GM18517 (cell line): ENCODE measurements at regions not wholly inside any gene's neighbourhood (a gene's known extent, or its start where the extent isn't known, plus 50 kb on each side); places are given as distances from the start of the nearest gene placed in this dataset.

ENCODE experiments used
- ATAC-seq: cut with Tn5 transposase; IDR thresholded peaks from one replicate; pipeline ENCODE4 v1.9.1; 2021; ENCODE audit warnings: mild to moderate bottlenecking, moderate library complexity; ENCODE audit not compliant: unreplicated experiment

DNA sequence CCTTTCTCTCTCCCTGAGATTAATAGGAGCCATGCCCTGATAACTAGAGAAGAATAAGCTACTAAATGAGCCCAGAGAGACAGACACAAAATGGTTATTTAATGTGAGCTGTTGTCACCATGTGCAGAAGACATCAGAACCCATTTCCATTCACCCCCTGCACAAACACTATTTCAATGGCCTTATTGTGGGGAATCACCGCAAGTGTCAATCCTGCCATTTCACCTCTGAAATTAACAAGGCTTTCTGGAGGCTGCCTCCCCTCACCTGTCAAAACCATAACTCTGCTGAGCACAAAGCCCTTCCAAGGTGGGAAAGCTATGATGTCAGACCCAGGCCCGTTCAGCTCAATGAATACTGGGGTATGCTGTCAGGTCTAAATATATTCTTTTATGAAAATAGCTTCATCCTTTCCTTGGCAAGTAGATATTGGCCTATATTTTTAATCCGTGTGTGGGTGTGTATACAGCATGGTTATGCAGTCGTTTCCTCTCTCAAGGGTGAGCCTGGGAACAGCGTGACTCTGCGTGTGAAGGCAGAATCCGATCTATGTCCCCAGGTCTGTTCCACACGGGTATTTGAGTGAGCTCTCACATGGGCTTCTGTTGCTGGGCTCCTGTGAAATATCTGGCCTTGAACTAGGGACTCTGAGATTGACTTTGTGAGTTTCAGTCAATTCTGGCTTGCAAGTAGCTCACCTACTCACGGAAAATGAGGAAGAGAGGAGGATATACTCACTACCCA is 266.3 kb downstream of the FBXW7 start:
- ATAC-seq, result no peak

DNA sequence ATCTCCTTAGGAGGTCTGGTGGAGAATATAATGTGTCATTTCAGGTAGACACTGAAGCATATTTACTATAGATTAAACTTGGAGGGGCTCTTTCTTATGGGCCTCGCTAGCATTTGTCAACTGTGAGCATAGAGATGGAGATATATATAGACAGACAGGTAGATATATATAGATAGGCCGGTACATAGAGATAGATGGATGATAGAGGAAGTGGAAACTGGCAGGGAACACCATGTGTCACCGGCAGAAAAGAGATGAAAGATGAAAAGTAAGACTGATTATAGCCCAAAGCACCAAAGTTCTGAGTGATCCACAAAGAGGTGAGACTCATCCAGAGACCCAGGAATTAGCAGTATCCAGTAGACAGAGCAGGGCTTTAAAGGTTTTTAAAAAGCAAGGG is 268.1 kb downstream of the FBXW7 start:
- ATAC-seq, result no peak

GRCh38 chr4:152266831-152267480 is 268.9 kb downstream of the FBXW7 start:
- no peak for ATAC-seq

DNA sequence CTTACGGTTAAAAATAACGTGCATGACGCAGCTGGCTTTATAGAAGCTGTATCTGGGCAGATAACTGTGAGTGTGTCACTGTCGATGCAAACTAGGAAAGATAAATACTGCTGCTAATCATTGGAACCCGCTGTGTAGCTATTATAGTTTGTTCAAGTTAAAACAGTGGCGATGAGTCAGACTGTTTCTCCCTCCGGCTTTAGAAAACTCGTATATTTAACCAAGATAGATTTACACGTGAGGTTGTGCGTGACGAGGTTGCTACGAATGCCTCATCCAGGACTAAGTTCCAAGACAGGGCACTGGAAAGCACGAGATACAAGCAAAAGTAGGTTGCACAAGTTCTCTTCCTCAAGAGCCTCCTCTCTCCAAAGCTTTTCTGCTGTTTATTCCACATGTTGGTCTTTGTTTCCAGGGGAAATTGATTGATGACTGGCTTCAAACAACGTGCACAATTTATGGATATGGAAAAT is 270.7 kb downstream of the FBXW7 start:
- no peak for ATAC-seq

GRCh38 chr4:152264106-152264505 is 271.8 kb downstream of the FBXW7 start:
- ATAC-seq, result no peak

- no peak for ATAC-seq
Measured at GRCh38 chr4:152259866-152260265, 276.0 kb downstream of the FBXW7 start.

DNA sequence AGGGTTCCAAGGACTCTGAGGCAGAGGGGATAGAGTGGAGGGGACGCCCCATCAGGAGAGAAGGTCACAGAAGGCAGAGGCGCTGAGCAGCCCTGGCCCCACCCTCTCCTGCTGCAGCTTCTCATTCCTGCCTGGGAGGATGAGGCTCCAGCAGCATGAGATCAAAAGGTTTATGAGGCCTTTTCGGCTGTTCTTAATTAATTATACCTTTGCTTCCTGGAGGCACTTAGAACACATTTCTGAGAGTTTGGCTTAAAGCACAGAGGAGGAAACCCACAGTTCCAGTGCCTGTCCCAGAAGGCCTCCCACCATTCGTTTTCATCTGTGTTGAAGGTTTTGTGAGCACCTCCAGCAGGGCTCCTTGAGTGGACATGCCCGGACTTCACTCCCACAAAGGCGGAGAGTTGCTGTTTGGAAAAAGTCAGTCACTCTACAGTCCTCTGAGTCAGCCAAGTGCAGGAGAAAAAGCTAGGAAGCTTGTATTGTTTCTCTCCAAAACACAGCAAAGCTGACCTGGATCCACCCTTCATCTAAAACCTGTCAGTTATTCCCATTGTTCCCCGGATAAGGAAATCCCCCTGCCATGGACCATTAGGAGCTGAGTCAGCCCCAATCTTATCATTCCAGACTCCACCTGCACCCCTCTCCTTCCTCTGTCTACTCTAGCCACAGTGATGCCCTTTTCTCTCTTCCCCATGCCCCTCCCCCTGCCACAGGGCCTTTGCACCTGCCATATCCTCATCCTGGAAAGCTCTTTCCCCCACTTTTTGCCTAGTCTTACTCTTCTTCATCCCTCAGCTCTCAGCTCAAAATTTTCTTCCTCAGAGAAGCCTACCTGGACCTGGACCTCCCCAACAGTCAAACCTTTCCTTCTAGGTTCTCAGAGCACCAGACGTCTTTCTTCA is 276.8 kb downstream of the FBXW7 start:
- ATAC-seq, result no peak

- no peak for ATAC-seq
Measured at GRCh38 chr4:152258391-152258790, 277.5 kb downstream of the FBXW7 start.

DNA sequence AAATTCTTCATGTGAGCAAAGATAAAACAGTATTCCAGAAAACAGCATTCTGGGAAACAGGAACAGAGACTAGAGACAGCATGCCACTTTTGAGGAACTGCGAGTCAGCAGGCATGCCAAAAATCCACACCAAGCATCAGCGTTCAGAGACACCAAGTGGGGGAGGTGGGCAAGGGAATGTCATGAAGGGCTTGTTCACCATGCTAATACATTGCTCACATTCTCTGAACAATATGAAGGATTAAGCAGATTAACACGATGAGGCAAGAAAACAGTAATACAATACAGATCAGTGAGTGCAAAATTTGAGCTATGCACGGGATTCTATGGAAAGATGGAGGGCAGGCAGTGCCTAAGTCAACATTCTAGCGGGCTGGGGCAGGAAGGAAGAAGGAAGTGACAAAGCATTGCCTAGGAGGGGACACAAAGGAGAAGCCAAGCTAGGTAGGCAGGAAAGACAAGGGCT is 278.3 kb downstream of the FBXW7 start:
- ATAC-seq, result no peak

DNA sequence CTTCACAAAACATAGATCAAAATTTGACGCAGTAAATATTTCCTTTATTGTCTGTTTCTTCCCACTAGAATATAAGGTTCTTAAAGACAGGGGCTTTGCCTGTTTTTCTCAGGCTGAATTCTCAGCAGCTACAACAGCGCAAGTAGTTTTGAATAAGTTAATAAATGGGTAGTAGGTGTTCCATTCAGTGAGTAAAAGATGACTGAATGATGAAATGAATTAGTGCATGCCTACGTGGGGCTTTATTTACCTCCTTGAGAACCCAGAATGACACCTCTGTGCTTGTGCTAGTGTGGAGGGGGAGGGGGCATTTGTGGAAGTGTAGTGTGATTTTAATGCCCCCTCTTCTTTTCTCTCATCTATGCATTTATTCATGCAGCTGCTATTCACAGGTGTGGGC is 278.9 kb downstream of the FBXW7 start:
- ATAC-seq, result no peak

GRCh38 chr4:152255437-152255836 is 280.5 kb downstream of the FBXW7 start:
- ATAC-seq, result peak; percentile 80

- no peak for ATAC-seq
Measured at GRCh38 chr4:152248347-152248746, 287.5 kb downstream of the FBXW7 start.

GRCh38 chr4:152247271-152247975 is 288.5 kb downstream of the FBXW7 start:
- no peak for ATAC-seq

DNA sequence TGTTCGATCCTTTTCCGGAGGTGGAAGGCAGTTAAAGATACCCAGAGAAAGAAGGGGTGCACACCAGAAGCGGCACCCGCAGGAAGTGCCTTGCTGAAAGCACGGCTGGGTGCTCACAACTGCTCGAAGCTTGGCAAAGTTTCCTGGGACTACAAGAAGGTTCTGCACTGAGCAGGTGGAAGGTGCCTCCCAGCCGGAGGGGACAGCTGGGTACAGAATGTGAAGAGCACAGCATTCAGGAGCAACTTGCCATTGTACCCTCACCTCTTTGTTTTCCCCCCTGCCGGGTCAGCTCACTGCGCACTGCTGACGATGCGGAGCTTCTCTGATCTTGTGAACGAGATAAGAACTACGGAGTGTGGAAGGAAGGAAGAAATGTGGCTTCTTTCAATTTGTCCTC is 289.2 kb downstream of the FBXW7 start:
- ATAC-seq, result no peak

GRCh38 chr4:152245680-152246079 is 290.2 kb downstream of the FBXW7 start:
- ATAC-seq, result no peak

DNA sequence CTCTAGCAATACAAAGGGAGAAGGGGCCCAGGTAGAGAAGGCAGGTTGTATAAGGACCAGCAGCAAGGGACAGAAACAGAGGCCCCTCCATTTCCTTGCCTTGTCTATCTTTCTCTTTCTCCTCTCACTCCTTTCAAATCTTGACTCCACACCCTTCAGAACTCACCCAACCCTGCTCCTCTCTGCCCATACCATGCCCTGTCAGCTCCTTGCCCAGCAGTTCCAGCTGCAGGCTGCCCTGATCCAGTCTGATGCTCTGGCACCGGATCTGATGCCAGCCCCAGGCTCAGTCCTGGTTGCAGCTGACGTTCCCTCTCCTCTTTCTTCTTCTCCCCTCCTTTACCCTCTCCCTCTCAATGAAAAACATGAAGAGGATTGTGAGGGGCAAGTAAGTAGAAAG is 291.2 kb downstream of the FBXW7 start:
- no peak for ATAC-seq

DNA sequence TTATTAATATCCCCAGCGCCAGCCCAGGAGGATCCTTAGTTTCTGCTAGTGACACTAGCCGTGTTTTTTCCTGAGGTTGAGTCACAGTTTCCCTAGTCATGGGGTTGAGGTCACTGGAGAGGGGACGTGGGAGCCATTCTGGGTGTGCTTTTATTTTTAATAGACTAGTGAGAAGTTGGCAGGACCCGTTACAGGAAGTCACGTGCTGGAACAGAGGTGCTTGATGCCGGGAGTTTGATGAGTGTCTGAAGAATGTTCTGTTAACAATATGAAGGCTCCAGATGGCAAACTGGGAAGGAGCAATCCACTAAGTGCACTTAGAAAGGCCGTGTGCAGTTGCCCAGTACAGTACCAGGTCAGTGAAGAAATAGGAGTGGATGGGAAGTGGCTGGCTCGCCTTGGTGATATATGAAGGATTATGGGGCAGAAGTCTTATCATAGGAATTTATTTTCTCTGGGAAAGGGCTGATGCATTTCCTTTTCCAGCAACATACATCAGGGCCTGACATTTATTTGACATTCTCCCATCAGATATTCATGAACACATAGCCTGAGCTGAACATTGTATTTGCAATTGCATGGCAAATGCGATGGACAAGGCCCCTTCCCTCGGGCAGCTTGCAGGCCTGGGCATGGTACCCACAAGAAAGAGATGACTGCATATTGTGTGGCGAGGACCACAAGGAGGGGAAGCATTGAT is 291.8 kb downstream of the FBXW7 start:
- ATAC-seq, result no peak

DNA sequence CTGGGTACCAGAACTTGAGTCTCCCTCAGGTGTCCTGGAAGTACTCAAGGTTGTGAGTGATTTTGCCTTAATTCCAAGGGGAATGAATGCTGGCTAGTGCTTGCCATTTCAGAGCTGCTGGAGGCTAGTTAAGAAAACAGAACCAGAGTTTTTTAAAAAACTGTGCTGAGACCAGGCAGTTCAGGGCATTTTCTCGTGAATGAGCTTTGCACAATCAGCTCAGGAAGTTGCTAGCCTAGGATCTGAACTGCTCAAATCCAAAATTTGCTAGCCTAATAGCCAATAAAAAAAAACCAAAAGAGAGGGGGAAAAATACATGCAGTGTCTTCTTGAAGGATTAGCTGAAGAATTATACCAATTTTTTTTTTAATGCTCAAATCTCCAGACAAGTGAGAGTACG is 292.7 kb downstream of the FBXW7 start:
- no peak for ATAC-seq

DNA sequence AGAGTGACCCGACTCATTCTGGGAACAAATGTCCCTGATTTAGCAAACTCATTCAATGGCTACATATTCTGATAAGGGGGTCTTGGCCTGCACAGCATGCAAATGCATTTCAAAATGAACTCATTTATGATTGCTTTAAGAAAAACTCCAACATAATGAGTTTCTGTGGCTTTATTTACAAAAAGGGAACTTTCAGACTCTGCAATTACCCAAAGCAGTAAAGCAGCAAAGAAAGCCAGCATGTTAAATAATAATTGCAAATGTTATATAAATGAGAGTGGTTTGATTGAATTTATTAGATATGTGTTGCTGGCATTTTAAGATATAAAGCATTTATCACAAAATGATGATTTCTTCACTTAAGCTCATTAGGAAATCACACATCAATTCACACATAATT is 295.7 kb downstream of the FBXW7 start:
- ATAC-seq, result no peak

DNA sequence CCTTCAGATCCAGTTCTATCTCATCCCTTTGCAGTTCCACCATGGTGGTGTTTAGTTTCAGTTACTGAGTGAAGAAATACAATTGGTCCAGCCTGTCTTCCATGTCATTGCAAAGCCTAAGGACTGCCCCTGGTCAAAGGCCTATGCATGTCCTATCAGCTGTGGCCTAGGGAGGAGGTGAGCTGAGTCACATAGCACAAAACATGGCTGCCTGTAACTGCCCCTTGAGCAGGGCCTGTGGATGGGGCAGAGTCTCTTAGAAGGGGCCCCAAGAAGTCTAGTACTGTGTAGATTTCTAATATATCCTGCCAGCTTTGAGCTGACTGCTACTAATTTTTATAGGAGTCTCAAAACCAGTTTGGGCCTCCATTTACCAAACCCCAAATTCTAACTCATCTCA is 296.7 kb downstream of the FBXW7 start:
- ATAC-seq, result no peak
